ENCODE measurements at regions not wholly inside any gene's neighbourhood (a gene's known extent, or its start where the extent isn't known, plus 50 kb on each side); places are given as distances from the start of the nearest gene placed in this dataset.
A peak's percentile ranks its signal among the peaks of the same experiment; 100 is the strongest.

GRCh38 chr1:221431961-221432360 lies 309.9 kb downstream of the DUSP10 start:
- peaks cover 0 to 4% (median 2%) of the 10 kb centered on the region in 3 donors for H3K27me3 Mint-ChIP-seq (ENCODE audit: low read depth in 3 of 3)
- H3K4me1 Mint-ChIP-seq = peaks cover 2 to 6% of the 10 kb centered on the region in 2 donors
- no peak overlapping the region for H3K27ac Mint-ChIP-seq
- DNase-seq = no peak
- H3K4me3 Mint-ChIP-seq = no peak overlapping the region
- peaks cover 0 to 2% (median 0%) of the 10 kb centered on the region in 6 donors for H3K9me3 Mint-ChIP-seq
- H3K36me3 Mint-ChIP-seq = no peaks in the 10 kb centered on the region

GRCh38 chr1:221435504-221435904 lies 306.4 kb downstream of the DUSP10 start:
- Mint-ChIP-seq H3K27ac (no peak overlapping the region), H3K27me3 (ENCODE audit: low read depth in 3 of 3) (peaks cover 0 to 2% (median 0%) of the 10 kb centered on the region in 3 donors), H3K4me1 (peaks cover 3 to 19% of the 10 kb centered on the region in 2 donors), H3K36me3 (no peaks in the 10 kb centered on the region), H3K4me3 (no peak overlapping the region), H3K9me3 (no peaks in the 10 kb centered on the region)
- DNase-seq = peak; percentile 9 to 41 (median 34)

- DNase-seq = no peak
- H3K9me3 Mint-ChIP-seq = no peaks in the 10 kb centered on the region
- no peaks in the 10 kb centered on the region for H3K36me3 Mint-ChIP-seq
- H3K4me3 Mint-ChIP-seq = no peak overlapping the region
- H3K27ac Mint-ChIP-seq = no peak overlapping the region
- peaks cover 0 to 2% (median 1%) of the 10 kb centered on the region in 3 donors for H3K27me3 Mint-ChIP-seq (ENCODE audit: low read depth in 3 of 3)
- peaks cover 3 to 21% of the 10 kb centered on the region in 2 donors for H3K4me1 Mint-ChIP-seq
These were observed 304.7 kb downstream of the DUSP10 start for GRCh38 chr1:221437171-221437570.

- peaks cover 0 to 2% (median 1%) of the 10 kb centered on the region in 3 donors for H3K27me3 Mint-ChIP-seq (ENCODE audit: low read depth in 3 of 3)
- H3K27ac Mint-ChIP-seq = no peak overlapping the region
- no peak for DNase-seq
- H3K4me1 Mint-ChIP-seq = peaks cover 3 to 21% of the 10 kb centered on the region in 2 donors
- no peaks in the 10 kb centered on the region for H3K9me3 Mint-ChIP-seq
- no peaks in the 10 kb centered on the region for H3K36me3 Mint-ChIP-seq
- H3K4me3 Mint-ChIP-seq = no peak overlapping the region
These were observed 304.0 kb downstream of the DUSP10 start for GRCh38 chr1:221437926-221438325.

DNA sequence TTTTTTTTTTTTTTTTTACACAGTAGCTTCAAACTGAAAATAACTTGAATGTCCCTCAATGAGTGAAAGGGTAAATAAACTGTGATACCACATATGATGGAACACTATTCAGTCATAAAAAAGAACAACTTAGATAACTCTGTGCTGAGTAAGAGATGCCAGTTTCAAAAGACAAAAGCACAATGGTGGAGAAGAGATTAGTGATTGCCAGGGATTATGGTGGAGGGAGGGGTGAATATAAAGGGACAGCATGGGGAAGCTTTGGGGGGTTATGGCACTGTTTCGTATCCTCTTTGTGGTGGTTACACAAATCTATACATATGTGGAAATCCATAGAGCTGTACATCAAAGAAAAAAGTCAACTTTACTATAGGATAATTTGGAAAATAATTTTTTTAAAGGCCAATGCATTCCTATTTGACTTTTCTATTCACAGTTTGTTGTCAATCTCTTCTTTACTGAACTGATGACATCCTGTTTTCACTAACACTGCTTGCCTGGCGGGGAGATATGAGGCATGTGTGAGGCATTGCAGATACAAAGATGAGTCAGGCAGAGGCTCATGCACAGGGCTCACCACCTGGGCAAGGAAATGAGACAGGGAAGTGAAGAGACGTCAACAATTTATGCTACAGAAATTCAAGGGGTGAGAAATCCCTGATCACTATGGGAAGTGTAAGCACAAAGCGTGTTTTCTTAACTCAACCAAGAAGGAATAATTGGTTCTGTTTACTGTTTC lies 302.7 kb downstream of the DUSP10 start:
- Mint-ChIP-seq H3K4me1 (peaks cover 3 to 21% of the 10 kb centered on the region in 2 donors), H3K27ac (no peak overlapping the region), H3K4me3 (no peak overlapping the region), H3K9me3 (no peaks in the 10 kb centered on the region), H3K36me3 (no peaks in the 10 kb centered on the region), H3K27me3 (ENCODE audit: low read depth in 3 of 3) (peaks cover 0 to 2% (median 1%) of the 10 kb centered on the region in 3 donors)
- DNase-seq = peak in 1 of 3 donors; percentile 8

DNA sequence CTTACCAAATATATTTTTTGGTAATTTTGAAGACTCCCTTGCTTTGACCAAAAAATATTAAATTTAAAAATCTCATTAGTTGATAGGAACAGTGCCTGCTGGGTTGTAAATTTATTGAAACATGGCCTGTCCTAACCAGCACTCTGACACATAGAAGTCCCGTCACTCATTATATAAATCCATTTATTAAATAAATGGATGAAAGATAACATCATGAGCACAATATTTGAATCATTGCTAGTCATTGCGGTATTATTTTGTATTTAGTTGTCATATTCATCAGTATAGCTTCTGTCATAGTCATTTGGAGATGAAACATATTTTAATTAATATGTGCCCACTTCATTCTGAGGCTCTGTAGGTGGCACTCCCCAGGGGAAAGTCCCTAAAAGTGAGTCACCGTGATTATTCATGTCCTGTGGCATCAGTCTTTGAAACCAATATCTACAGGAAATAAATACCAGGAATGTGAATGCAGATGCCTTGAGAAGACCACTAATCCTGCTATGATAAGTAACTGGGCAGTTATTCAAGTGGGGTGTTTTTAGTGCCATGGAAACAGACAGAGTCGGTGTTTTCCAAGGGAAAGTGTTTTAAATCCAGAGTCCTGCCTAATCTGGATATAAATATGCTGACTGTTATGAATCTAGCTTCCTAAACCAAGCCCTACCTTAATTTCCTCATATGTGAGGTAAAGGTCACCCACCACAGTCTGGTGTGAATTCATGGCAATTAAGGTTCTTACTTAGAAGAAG lies 302.0 kb downstream of the DUSP10 start:
- no peak overlapping the region for H3K4me3 Mint-ChIP-seq
- no peaks in the 10 kb centered on the region for H3K9me3 Mint-ChIP-seq
- H3K27ac Mint-ChIP-seq = no peak overlapping the region
- peaks cover 0 to 2% (median 1%) of the 10 kb centered on the region in 3 donors for H3K27me3 Mint-ChIP-seq (ENCODE audit: low read depth in 3 of 3)
- peaks cover 3 to 20% of the 10 kb centered on the region in 2 donors for H3K4me1 Mint-ChIP-seq
- no peaks in the 10 kb centered on the region for H3K36me3 Mint-ChIP-seq
- DNase-seq = no peak

- H3K27ac Mint-ChIP-seq = no peak overlapping the region
- H3K4me1 Mint-ChIP-seq = peaks cover 1 to 16% of the 10 kb centered on the region in 2 donors
- H3K36me3 Mint-ChIP-seq = no peaks in the 10 kb centered on the region
- no peak overlapping the region for H3K4me3 Mint-ChIP-seq
- peaks cover 0 to 2% (median 1%) of the 10 kb centered on the region in 3 donors for H3K27me3 Mint-ChIP-seq (ENCODE audit: low read depth in 3 of 3)
- H3K9me3 Mint-ChIP-seq = no peaks in the 10 kb centered on the region
- no peak for DNase-seq
These were observed 301.2 kb downstream of the DUSP10 start for GRCh38 chr1:221440658-221441057.

- H3K4me3 Mint-ChIP-seq = no peak overlapping the region
- H3K27me3 Mint-ChIP-seq (ENCODE audit: low read depth in 3 of 3) = peaks cover 2 to 9% (median 6%) of the 10 kb centered on the region in 3 donors
- no peak for DNase-seq
- no peaks in the 10 kb centered on the region for H3K9me3 Mint-ChIP-seq
- H3K4me1 Mint-ChIP-seq = peaks cover 1 to 16% of the 10 kb centered on the region in 2 donors
- no peak overlapping the region for H3K27ac Mint-ChIP-seq
- no peaks in the 10 kb centered on the region for H3K36me3 Mint-ChIP-seq
These were observed 299.8 kb downstream of the DUSP10 start for GRCh38 chr1:221442056-221442455.

GRCh38 chr1:221444346-221444745 lies 297.5 kb downstream of the DUSP10 start:
- peaks cover 2 to 9% (median 6%) of the 10 kb centered on the region in 3 donors for H3K27me3 Mint-ChIP-seq (ENCODE audit: low read depth in 3 of 3)
- peaks cover 1 to 13% of the 10 kb centered on the region in 2 donors for H3K4me1 Mint-ChIP-seq
- DNase-seq = no peak
- H3K36me3 Mint-ChIP-seq = no peaks in the 10 kb centered on the region
- H3K9me3 Mint-ChIP-seq = no peaks in the 10 kb centered on the region
- H3K4me3 Mint-ChIP-seq = no peak overlapping the region
- H3K27ac Mint-ChIP-seq = no peak overlapping the region

GRCh38 chr1:221448585-221449175 lies 293.2 kb downstream of the DUSP10 start:
- Mint-ChIP-seq H3K27me3 (ENCODE audit: low read depth in 3 of 3) (peaks cover 5 to 12% (median 7%) of the 10 kb centered on the region in 3 donors), H3K27ac (no peak overlapping the region), H3K36me3 (no peaks in the 10 kb centered on the region), H3K9me3 (no peaks in the 10 kb centered on the region), H3K4me1 (no peaks in the 10 kb centered on the region), H3K4me3 (no peak overlapping the region)
- no peak for DNase-seq

- no peaks in the 10 kb centered on the region for H3K9me3 Mint-ChIP-seq
- no peak overlapping the region for H3K4me3 Mint-ChIP-seq
- no peak overlapping the region for H3K27ac Mint-ChIP-seq
- no peaks in the 10 kb centered on the region for H3K36me3 Mint-ChIP-seq
- H3K4me1 Mint-ChIP-seq = no peaks in the 10 kb centered on the region
- peaks cover 5 to 12% (median 7%) of the 10 kb centered on the region in 3 donors for H3K27me3 Mint-ChIP-seq (ENCODE audit: low read depth in 3 of 3)
- DNase-seq = no peak
These were observed 292.7 kb downstream of the DUSP10 start for GRCh38 chr1:221449194-221449593.

DNA sequence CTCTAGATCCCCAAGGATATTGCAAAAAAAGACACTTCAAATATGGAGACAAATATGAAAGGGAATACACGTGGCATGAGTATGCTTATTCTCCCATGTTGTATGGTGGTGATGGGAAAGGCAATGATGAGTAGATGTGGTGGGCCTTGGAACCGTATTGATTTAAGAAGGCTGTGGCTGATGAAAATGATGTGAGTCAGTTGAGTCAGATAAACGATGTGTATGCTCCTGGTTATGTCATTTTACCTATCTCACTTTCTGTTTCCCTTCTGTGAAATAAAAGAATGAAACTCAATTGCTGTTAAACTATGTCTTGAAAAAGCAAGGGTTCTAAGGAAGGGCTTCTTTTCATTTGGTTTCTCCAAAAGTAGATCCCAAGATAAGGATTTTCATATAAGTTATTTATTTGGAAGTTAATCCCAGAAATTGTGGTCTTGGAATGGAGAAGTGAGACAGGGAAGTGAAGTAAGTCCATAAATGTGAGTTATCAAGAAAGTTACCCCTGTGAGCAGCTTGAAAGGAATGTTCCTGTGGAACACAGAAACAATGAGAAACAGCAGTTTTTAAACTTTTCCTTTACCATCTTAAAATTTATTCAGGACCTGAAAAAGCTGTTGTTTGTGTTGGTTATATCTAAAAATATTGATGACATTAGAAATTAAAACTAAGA lies 292.0 kb downstream of the DUSP10 start:
- Mint-ChIP-seq H3K27me3 (ENCODE audit: low read depth in 3 of 3) (peaks cover 5 to 12% (median 7%) of the 10 kb centered on the region in 3 donors), H3K9me3 (no peaks in the 10 kb centered on the region), H3K4me3 (no peak overlapping the region), H3K4me1 (no peaks in the 10 kb centered on the region), H3K27ac (no peak overlapping the region), H3K36me3 (no peaks in the 10 kb centered on the region)
- no peak for DNase-seq

DNA sequence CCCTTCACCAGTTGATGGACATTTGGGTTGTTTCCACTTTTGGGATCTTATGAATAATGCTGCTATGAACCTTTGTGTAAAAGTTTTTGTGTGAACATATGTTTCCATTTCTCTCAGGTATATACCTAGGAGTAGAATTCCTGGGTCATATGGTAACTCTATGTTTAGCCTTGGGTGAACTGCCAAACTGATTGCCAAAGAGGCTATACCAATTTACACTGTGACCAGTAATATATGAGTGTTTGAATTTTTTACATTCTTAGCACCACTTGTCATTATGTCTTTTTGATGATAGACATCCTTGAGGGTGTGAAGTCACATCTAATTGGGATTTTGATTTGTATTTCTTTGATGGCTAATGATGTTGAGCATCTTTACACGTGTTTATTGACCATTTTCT lies 290.1 kb downstream of the DUSP10 start:
- Mint-ChIP-seq H3K27ac (no peak overlapping the region), H3K36me3 (no peaks in the 10 kb centered on the region), H3K4me1 (no peaks in the 10 kb centered on the region), H3K27me3 (ENCODE audit: low read depth in 3 of 3) (peaks cover 3 to 10% (median 6%) of the 10 kb centered on the region in 3 donors), H3K4me3 (no peak overlapping the region), H3K9me3 (no peaks in the 10 kb centered on the region)
- no peak for DNase-seq

Data from immature natural killer cell (primary cell).